ENCODE measurements at regions not wholly inside any gene's neighbourhood (a gene's known extent, or its start where the extent isn't known, plus 50 kb on each side); places are given as distances from the start of the nearest gene placed in this dataset.

GRCh38 chr4:77399831-77400230 lies 205.8 kb upstream of the CXCL13 start:
- BruUV-seq (replicated peaks) = no TSS peak
- CTCF ChIA-PET = no interaction called here
- TF ChIP-seq TCF7L2 (IDR thresholded peaks at IDR 0.05; ENCODE audit: low read depth, low read length) (no peak), SIN3A (IDR thresholded peaks at IDR 0.05; ENCODE audit: borderline replicate concordance, insufficient read depth, low read depth, low read length) (no peak), CTCF (IDR thresholded peaks at IDR 0.05) (no peak), POLR2AphosphoS5 (IDR thresholded peaks at IDR 0.05; ENCODE audit: low read depth, low read length) (no peak)
- TF ChIP-seq, protein P1, sequence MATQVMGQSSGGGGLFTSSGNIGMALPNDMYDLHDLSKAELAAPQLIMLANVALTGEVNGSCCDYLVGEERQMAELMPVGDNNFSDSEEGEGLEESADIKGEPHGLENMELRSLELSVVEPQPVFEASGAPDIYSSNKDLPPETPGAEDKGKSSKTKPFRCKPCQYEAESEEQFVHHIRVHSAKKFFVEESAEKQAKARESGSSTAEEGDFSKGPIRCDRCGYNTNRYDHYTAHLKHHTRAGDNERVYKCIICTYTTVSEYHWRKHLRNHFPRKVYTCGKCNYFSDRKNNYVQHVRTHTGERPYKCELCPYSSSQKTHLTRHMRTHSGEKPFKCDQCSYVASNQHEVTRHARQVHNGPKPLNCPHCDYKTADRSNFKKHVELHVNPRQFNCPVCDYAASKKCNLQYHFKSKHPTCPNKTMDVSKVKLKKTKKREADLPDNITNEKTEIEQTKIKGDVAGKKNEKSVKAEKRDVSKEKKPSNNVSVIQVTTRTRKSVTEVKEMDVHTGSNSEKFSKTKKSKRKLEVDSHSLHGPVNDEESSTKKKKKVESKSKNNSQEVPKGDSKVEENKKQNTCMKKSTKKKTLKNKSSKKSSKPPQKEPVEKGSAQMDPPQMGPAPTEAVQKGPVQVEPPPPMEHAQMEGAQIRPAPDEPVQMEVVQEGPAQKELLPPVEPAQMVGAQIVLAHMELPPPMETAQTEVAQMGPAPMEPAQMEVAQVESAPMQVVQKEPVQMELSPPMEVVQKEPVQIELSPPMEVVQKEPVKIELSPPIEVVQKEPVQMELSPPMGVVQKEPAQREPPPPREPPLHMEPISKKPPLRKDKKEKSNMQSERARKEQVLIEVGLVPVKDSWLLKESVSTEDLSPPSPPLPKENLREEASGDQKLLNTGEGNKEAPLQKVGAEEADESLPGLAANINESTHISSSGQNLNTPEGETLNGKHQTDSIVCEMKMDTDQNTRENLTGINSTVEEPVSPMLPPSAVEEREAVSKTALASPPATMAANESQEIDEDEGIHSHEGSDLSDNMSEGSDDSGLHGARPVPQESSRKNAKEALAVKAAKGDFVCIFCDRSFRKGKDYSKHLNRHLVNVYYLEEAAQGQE (IDR thresholded peaks at IDR 0.05; ENCODE audit: insufficient read depth in 1 of 2, low read depth in 2 of 2, low read length in 1 of 2) = no peak
- DNase-seq (ENCODE audit: low read depth, low spot score) = no peak
- intact Hi-C loops (cut with micrococcal nuclease; ENCODE audit: unreplicated experiment) = no loop called here
- in situ Hi-C loops (cut with HindIII; ENCODE audit: low pct_unique_long_range_greater_than_20kb, low sequenced_read_pairs) = no loop called here
- Histone ChIP-seq H3K36me3 (ENCODE audit: control insufficient read depth, insufficient read depth, low read length) (no peaks in the 10 kb centered on the region), H3K4me1 (ENCODE audit: control insufficient read depth, insufficient read depth, low read length) (no peaks in the 10 kb centered on the region), H3K27me3 (ENCODE audit: control insufficient read depth, insufficient read depth, low read length) (no peaks in the 10 kb centered on the region), H3K9me3 (ENCODE audit: control insufficient read depth, insufficient read depth, low read depth, low read length) (no peaks in the 10 kb centered on the region), H3K27ac (ENCODE audit: low read length) (no peak overlapping the region), H3K4me3 (ENCODE audit: low read depth in 2 of 2, low read length in 2 of 2) (no peak overlapping the region)
- POLR2A ChIA-PET = no interaction called here
- no peak for ATAC-seq

- H3K4me1 ChIP-seq (ENCODE audit: control insufficient read depth, insufficient read depth, low read length) = no peaks in the 10 kb centered on the region
- intact Hi-C loops (cut with micrococcal nuclease; ENCODE audit: unreplicated experiment) (no loop called here), in situ Hi-C loops (cut with HindIII; ENCODE audit: low pct_unique_long_range_greater_than_20kb, low sequenced_read_pairs) (no loop called here)
- no peaks in the 10 kb centered on the region for H3K36me3 ChIP-seq (ENCODE audit: control insufficient read depth, insufficient read depth, low read length)
- ATAC-seq (no peak), DNase-seq (ENCODE audit: low read depth, low spot score) (no peak)
- no TSS peak for BruUV-seq (replicated peaks)
- no peaks in the 10 kb centered on the region; the same call in 1 of the 2 replicates for H3K27me3 ChIP-seq (ENCODE audit: control insufficient read depth, insufficient read depth, low read length)
- no peaks in the 10 kb centered on the region for H3K9me3 ChIP-seq (ENCODE audit: control insufficient read depth, insufficient read depth, low read depth, low read length)
- no peak overlapping the region for H3K27ac ChIP-seq (ENCODE audit: low read length)
- CTCF ChIA-PET = no interaction called here
- POLR2A ChIA-PET = no interaction called here
- TF ChIP-seq POLR2AphosphoS5 (IDR thresholded peaks at IDR 0.05; ENCODE audit: low read depth, low read length) = no peak
- TF ChIP-seq TCF7L2 (IDR thresholded peaks at IDR 0.05; ENCODE audit: low read depth, low read length) = no peak
- TF ChIP-seq, protein P1 (IDR thresholded peaks at IDR 0.05; ENCODE audit: insufficient read depth in 1 of 2, low read depth in 2 of 2, low read length in 1 of 2) = no peak
- TF ChIP-seq CTCF (IDR thresholded peaks at IDR 0.05) = no peak
- no peak for TF ChIP-seq SIN3A (IDR thresholded peaks at IDR 0.05; ENCODE audit: borderline replicate concordance, insufficient read depth, low read depth, low read length)
- no peak overlapping the region for H3K4me3 ChIP-seq (ENCODE audit: low read depth in 2 of 2, low read length in 2 of 2)
Measured at GRCh38 chr4:77413766-77414165, 191.9 kb upstream of the CXCL13 start.

Measured in Panc1 (cell line).